NCI-H2107 treated with DMSO at 0.1 percent for 48 hours (cell line): ENCODE measurements at regions not wholly inside any gene's neighbourhood (a gene's known extent, or its start where the extent isn't known, plus 50 kb on each side); places are given as distances from the start of the nearest gene placed in this dataset.
"Not testable (repeated sequence)": the region's sequence is repeated elsewhere in the genome, so short reads cannot be mapped to it uniquely, and the experiment has no call there.

Source experiments
- DNase-seq: peaks from one replicate; lab custom pipeline; 2025; ENCODE audit not compliant: unreplicated experiment; lab: John Stamatoyannopoulos, UW

DNA sequence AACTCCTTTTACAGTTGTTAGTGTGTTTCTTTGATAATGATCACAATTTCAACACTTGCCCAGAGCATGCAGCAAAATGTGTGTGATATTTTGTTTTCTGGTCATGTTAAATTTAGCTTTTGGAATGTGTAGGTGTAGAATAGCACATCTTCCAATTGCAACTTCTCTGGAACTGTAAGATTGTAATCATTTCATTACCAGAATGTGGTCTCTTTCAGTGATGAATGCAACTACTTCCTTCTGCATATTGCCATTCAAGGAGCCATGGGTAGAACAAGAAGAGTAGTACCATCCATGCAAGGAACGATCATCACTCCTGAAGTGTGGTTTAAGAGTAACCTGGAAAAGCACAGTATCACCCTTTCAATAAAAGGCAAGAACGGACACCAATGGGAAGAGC lies 548.8 kb upstream of the ZNF804A start:
- no peak for DNase-seq

DNA sequence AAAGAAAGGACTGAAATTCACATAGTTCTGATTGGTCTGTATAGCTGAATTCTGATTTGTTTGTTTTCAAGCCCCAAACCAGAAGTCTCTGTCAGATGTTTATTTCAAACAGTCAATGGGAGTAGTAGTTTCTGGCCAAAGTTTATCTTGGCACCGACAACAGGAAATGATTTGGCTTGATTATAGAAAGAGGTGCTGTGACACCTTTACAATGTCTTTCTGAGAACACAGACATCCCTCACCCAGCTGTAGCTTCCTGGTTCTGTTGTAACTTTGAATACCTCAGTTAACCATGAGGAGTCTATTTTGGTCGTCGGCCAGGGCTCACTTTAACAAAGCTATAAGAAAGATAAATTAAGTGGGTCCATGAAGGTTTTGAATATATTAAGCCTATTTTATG lies 545.0 kb upstream of the ZNF804A start:
- no peak for DNase-seq

- DNase-seq: not testable (repeated sequence)
Observed at GRCh38 chr2:184054419-184054818, 543.9 kb upstream of the ZNF804A start.

- no peak for DNase-seq
Observed at GRCh38 chr2:184057910-184058309, 540.4 kb upstream of the ZNF804A start.

- DNase-seq: not testable (repeated sequence)
Observed at GRCh38 chr2:184060268-184060667, 538.1 kb upstream of the ZNF804A start.

DNA sequence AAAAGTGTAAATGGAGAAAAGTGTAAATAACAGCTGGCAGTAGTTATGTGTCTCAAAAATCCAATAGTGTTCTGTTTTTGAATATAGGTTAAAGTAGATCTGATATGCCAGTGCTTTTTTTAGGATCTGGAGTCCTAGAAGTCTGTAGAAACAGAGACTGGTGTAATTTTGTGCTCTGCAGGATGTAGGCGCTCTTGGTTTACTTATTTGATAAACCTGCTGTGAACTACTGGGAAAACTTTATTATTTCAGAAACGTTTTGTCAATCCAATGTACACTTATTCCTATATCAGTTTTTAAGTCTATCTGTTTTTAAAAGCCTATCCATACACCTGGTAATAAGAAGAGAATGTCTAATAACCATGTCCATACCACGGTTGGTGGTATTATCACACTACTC lies 530.8 kb upstream of the ZNF804A start:
- DNase-seq: no peak

DNA sequence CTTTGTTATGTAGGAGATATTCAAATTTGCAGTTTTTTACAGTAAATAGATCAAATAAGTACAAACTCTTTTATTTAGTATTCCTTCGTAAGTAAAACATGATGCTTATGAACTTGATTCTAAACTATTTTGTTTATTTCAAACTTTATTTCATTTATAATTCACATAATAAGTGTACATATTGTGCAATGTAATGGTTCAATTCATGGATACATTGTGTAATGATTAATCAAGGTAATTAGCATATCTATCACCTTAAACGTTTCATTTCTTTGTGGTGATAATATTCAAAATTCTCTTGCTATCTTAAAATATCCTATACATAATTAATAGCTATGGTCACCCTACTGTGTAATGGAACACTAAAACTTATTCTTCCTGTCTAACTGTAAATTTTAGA lies 525.9 kb upstream of the ZNF804A start:
- no peak for DNase-seq

- no peak for DNase-seq
Observed at GRCh38 chr2:184078496-184078895, 519.8 kb upstream of the ZNF804A start.

GRCh38 chr2:184091456-184091855 lies 506.9 kb upstream of the ZNF804A start:
- no peak for DNase-seq

DNA sequence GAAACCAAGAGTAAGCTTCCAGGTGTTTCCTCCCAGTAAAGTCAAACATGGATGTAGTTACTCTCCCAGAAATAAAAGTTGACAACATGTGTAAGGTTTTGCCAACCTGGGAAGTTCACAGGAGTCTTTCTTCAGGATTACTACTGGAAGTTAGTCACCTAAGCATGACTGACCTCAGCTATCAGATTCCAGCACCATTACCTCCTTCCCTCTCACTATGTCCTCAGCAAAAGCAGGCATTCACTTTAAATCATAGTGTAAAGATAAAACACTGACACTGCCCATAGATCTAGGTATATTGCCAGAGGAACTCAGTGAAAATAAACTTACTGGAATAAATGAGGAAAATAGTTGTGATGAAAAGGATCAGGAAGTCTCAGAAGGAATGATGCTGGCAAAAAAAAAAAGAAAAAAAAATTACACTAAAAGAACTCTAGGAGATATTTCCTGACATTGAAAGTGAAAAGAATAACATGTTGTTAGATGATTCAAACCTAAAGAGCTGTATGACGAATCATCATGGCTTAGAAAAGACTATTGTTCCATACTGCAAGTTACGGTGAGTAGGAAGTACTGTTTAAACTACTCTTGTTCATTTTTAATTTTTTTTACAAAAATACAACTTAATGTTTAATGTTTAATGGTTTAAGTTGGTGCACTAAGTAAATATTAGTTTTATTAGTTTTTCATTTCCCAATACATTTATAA lies 484.5 kb upstream of the ZNF804A start:
- DNase-seq: no peak

- DNase-seq: no peak
Observed at GRCh38 chr2:184114439-184114838, 483.9 kb upstream of the ZNF804A start.

GRCh38 chr2:184119989-184120800 lies 478.1 kb upstream of the ZNF804A start:
- DNase-seq: no peak

DNA sequence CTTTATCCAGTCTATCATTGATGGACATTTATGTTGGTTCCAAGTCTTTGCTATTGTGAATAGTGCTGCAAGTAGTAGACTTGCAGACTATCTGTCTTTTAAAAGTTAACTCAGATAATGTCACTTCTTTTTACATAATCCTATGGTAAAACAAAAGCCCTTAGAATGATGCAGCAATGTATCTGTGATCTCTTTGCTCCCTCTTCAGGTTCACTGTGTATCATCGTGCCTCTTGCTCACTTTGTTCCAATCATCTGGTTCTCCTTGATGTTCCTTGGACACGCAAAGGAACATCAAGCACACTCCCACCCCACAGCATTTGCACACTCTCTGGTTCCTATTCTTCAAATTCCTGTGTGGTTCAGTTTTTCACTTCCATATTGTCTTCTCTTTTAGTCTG lies 472.5 kb upstream of the ZNF804A start:
- DNase-seq: no peak

- no peak for DNase-seq
Observed at GRCh38 chr2:184129073-184129472, 469.3 kb upstream of the ZNF804A start.

DNA sequence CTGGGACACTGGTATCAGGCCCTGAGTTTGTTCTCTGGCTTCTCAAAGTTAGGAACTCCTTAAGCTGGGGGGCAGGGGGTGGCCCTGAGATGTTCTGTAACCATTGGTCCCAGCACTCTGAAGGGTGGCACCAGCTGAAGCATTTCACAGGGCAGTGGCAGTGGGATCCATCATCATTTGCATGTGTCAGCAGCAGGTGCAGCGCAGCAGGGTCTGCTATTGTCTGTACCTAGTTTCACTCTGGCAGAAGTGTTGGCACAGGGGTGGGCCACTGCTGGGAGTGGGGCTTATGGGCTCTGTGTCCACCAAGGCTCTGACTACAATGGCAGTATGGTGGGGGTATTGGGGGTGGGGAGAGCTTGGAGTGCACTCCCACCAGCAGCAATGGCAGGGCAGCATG lies 460.4 kb upstream of the ZNF804A start:
- no peak for DNase-seq

DNA sequence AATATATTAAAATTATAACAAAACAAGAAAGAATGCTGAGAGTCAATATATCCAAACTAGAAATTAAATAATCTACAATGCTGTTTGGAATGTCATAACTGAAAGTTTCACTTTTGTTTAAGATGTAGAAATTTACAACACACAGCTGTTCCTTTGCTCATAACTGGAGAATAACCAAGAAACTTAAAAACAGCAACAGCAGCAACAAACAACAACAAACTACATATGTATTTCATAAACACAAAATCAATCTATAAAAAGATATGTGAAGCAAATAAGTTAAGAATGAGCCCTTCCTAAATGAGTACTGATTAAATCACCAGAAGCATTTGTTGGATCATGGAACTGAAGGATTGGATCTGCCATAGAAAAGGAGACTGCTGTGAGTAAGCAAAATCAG lies 456.5 kb upstream of the ZNF804A start:
- DNase-seq: no peak

GRCh38 chr2:184154438-184154837 lies 443.9 kb upstream of the ZNF804A start:
- no peak for DNase-seq

- DNase-seq: no peak
Observed at GRCh38 chr2:184155791-184156190, 442.5 kb upstream of the ZNF804A start.

DNA sequence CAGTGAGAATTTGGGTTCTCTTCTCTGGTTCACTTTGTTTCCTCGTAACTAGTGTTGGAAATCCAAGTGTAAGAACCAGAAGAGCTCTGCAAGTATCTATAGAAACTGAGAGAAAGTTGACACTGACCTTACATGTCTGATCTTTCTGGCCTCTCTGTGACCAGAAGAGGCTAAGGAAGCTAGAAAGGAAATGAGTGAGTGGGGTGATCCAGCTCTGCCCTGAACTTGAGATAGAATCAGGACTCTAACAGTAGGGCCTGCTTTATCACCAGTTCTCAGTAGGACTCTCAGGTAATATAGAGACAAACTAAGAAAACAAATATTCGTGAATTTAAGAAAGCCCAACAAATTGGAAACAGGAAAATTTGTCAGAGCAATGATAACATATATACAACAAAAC lies 441.2 kb upstream of the ZNF804A start:
- DNase-seq: no peak

- no peak for DNase-seq
Observed at GRCh38 chr2:184162426-184162825, 435.9 kb upstream of the ZNF804A start.

- not testable (repeated sequence) for DNase-seq
Observed at GRCh38 chr2:184168823-184169222, 429.5 kb upstream of the ZNF804A start.

GRCh38 chr2:184169366-184169765 lies 429.0 kb upstream of the ZNF804A start:
- DNase-seq: no peak
